SU-DHL-6 (cell line): ENCODE measurements at regions not wholly inside any gene's neighbourhood (a gene's known extent, or its start where the extent isn't known, plus 50 kb on each side); places are given as distances from the start of the nearest gene placed in this dataset.

Experiments
- H2AFZ ChIP-seq: fragments of 200-600 bp; sonication (generic); 2 replicates; pipeline ENCODE4 v1.6.1; 2014; ENCODE audit warnings: low read depth, mild to moderate bottlenecking, moderate library complexity, mixed read lengths, antibody characterized with exemption, low read length; ENCODE audit not compliant: severe bottlenecking
- H3F3A ChIP-seq: fragments of 200-600 bp; shearing (Covaris generic); 2 replicates; pipeline ENCODE4 v1.6.0; 2016; ENCODE audit warnings: antibody characterized with exemption, mild to moderate bottlenecking; ENCODE audit not compliant: insufficient read depth
- H3K27ac ChIP-seq: fragments of 200-600 bp; sonication (generic); 2 replicates; pipeline ENCODE4 v1.5.1; 2016; ENCODE audit warnings: low read depth, mild to moderate bottlenecking, low read length, moderate library complexity, mixed read lengths
- H3K27me3 ChIP-seq: fragments of 200-600 bp; sonication (generic), shearing (Covaris generic); 2 replicates; pipeline ENCODE4 v1.6.0; 2014; ENCODE audit warnings: mild to moderate bottlenecking, low read length
- H3K36me3 ChIP-seq: fragments of 200-600 bp; sonication (generic); 2 replicates; pipeline ENCODE4 v1.6.1; 2014; ENCODE audit warnings: mild to moderate bottlenecking, low read length, mixed read lengths
- H3K4me2 ChIP-seq: fragments of 300-600, 200-600 bp; shearing (Covaris generic), sonication (generic); 2 replicates; pipeline ENCODE4 v1.6.0; 2014; ENCODE audit warnings: low read length, low read depth, mild to moderate bottlenecking; ENCODE audit not compliant: poor library complexity, severe bottlenecking
- H3K4me3 ChIP-seq: fragments of 200-600 bp; sonication (generic); 2 replicates; pipeline ENCODE4 v1.5.1; 2014; ENCODE audit warnings: antibody characterized with exemption, low read length, mild to moderate bottlenecking, mixed read lengths; ENCODE audit not compliant: insufficient read depth, poor library complexity, severe bottlenecking
- H3K79me2 ChIP-seq: fragments of 200-600 bp; sonication (generic); 2 replicates; pipeline ENCODE4 v1.6.1; 2014; ENCODE audit warnings: mild to moderate bottlenecking, low read length, moderate library complexity; ENCODE audit not compliant: insufficient read depth
- H3K9ac ChIP-seq: fragments of 200-600 bp; sonication (generic); 2 replicates; pipeline ENCODE4 v1.7.0; 2014; ENCODE audit warnings: mild to moderate bottlenecking, low read length
- H3K9me2 ChIP-seq: fragments of 200-600 bp; sonication (generic); replicated peaks from 2 replicates; pipeline ENCODE4 v1.6.1; 2014; ENCODE audit warnings: low read length; ENCODE audit not compliant: insufficient read depth
- H3K9me3 ChIP-seq: fragments of 200-600 bp; sonication (generic); 2 replicates; pipeline ENCODE4 v1.6.1; 2014; ENCODE audit warnings: low read length, mixed read lengths; ENCODE audit not compliant: insufficient read depth
- H4K20me1 ChIP-seq: fragments of 200-600 bp; sonication (generic); 2 replicates; pipeline ENCODE4 v1.6.1; 2014; ENCODE audit warnings: low read depth, mild to moderate bottlenecking, antibody characterized with exemption, low read length, moderate library complexity, mixed read lengths
- EZH2phosphoT487 ChIP-seq: fragments of 200-600 bp; sonication (generic), shearing (Covaris generic); conservative IDR thresholded peaks from 2 replicates; pipeline ENCODE4 v1.6.1; 2018; ENCODE audit warnings: mild to moderate bottlenecking, antibody characterized with exemption, low read length, moderate library complexity, mixed read lengths
- TF ChIP-seq, protein P1 (sequence below): fragments of 200-600 bp; sonication (generic); IDR thresholded peaks from one replicate; pipeline ENCODE4 v1.5.1; 2017; ENCODE audit warnings: antibody characterized with exemption, mild to moderate bottlenecking, low read length, moderate library complexity; ENCODE audit not compliant: insufficient read depth, poor library complexity, severe bottlenecking

DNA sequence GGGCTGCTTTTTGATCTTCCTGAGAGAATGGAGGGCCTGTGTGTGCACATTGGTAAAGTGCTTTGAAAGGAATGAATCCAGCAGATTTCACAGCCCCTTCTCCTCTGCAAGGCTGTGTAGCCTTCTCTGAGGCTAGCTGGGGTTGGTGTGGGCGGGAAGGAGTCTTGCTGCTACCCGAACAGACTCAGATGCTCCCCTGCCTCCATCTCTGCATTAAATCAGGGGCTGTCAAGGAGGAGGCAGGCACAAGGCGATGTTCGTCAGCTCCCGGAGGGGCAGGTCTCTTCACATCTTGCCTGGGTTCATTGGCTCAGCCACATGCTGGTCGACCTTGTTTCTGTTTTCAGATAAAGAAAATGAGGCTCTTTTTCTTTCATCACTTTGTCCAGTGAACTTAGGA, 291.5 kb upstream of the SULF2 start:
- Histone ChIP-seq H3K9ac (no peak overlapping the region), H3K36me3 (no peaks in the 10 kb centered on the region), H2AFZ (no peak overlapping the region), H4K20me1 (no peaks in the 10 kb centered on the region), H3K4me2 (no peak overlapping the region), H3K4me3 (no peak overlapping the region), H3F3A (no peaks in the 10 kb centered on the region), H3K27me3 (no peaks in the 10 kb centered on the region), H3K9me2 (no peaks in the 10 kb centered on the region), H3K27ac (no peak overlapping the region), H3K79me2 (no peaks in the 10 kb centered on the region), H3K9me3 (no peaks in the 10 kb centered on the region)
- TF ChIP-seq, protein P1, sequence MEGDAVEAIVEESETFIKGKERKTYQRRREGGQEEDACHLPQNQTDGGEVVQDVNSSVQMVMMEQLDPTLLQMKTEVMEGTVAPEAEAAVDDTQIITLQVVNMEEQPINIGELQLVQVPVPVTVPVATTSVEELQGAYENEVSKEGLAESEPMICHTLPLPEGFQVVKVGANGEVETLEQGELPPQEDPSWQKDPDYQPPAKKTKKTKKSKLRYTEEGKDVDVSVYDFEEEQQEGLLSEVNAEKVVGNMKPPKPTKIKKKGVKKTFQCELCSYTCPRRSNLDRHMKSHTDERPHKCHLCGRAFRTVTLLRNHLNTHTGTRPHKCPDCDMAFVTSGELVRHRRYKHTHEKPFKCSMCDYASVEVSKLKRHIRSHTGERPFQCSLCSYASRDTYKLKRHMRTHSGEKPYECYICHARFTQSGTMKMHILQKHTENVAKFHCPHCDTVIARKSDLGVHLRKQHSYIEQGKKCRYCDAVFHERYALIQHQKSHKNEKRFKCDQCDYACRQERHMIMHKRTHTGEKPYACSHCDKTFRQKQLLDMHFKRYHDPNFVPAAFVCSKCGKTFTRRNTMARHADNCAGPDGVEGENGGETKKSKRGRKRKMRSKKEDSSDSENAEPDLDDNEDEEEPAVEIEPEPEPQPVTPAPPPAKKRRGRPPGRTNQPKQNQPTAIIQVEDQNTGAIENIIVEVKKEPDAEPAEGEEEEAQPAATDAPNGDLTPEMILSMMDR = no peak
- TF ChIP-seq EZH2phosphoT487 = no peak

DNA sequence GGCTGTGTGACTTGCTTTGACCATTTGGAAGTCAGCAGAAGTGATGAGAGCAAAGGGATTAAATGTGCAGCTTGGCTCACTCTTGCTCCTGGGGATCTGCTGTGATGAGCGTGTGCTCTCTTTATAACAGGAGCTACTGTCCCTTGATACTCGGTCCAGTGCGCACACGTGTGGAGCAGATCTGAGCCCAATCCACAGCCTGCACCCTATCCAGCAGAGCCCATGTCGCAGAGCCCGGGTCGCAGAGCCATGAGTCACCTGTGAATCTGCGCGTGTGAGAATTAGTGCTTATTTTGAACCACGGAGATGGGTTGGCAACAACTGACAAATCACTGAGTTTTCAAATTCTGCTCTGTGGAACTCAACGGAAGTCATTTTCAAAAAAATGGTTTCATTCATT, 291.0 kb upstream of the SULF2 start:
- Histone ChIP-seq H2AFZ (no peak overlapping the region), H3K9me3 (no peaks in the 10 kb centered on the region), H3K79me2 (no peaks in the 10 kb centered on the region), H3K27me3 (no peaks in the 10 kb centered on the region), H3K9me2 (no peaks in the 10 kb centered on the region), H4K20me1 (no peaks in the 10 kb centered on the region), H3K9ac (no peak overlapping the region), H3K36me3 (no peaks in the 10 kb centered on the region), H3K4me2 (no peak overlapping the region), H3K27ac (no peak overlapping the region), H3F3A (no peaks in the 10 kb centered on the region), H3K4me3 (no peak overlapping the region)
- TF ChIP-seq EZH2phosphoT487 = no peak
- TF ChIP-seq, protein P1 = no peak

DNA sequence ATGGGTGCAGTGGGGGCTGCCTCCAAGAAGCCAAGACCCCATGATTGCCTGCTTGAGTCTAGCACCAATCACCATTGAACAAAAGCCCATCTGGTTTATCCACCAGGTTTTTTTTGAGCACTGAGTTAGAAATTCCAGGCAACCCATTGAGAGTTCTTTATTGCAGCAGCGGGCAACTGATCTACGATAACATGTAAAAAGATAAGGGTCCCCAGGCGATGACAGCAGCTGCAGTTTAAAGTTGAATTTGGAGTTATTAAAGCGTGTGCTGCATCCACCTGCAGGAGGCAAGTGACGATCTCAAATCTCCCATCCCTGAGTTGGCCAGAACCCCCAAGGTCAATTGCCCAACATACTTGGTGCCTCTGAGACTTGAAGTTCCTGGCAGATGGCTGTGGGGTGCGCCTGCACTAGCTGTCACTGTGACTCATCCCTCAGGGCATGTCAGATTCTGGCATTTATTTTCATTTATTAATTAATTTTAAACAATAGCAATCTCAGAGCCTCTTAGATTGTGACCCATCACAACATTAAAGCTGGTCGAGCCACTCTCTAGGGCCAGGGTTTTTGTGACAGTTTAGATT, 290.4 kb upstream of the SULF2 start:
- Histone ChIP-seq H3K79me2 (no peaks in the 10 kb centered on the region), H3K9me3 (no peaks in the 10 kb centered on the region), H3K4me2 (no peak overlapping the region), H4K20me1 (no peaks in the 10 kb centered on the region), H3F3A (no peaks in the 10 kb centered on the region), H3K9ac (no peak overlapping the region), H3K27me3 (no peaks in the 10 kb centered on the region), H2AFZ (no peak overlapping the region), H3K36me3 (no peaks in the 10 kb centered on the region), H3K4me3 (no peak overlapping the region), H3K27ac (no peak overlapping the region), H3K9me2 (no peaks in the 10 kb centered on the region)
- TF ChIP-seq, protein P1 = no peak
- no peak for TF ChIP-seq EZH2phosphoT487
